GM19240 (cell line): ENCODE measurements at regions not wholly inside any gene's neighbourhood (a gene's known extent, or its start where the extent isn't known, plus 50 kb on each side); places are given as distances from the start of the nearest gene placed in this dataset.
"Not testable (repeated sequence)": the region's sequence is repeated elsewhere in the genome, so short reads cannot be mapped to it uniquely, and the experiment has no call there.

Experiments used
- DNase-seq: peaks from one replicate; pipeline ENCODE4 v3.0.0; 2011; ENCODE audit warnings: low spot score; ENCODE audit not compliant: insufficient read length

GRCh38 chr14:106686533-106686932, 1160.2 kb downstream of the TMEM121 start:
- DNase-seq, result no peak

GRCh38 chr14:106690333-106690891, 1164.0 kb downstream of the TMEM121 start:
- DNase-seq, result no peak

- peak; percentile 41 for DNase-seq
These were observed 1165.4 kb downstream of the TMEM121 start for GRCh38 chr14:106691601-106692291.

- no peak for DNase-seq
These were observed 1168.4 kb downstream of the TMEM121 start for GRCh38 chr14:106694638-106695393.

- not testable (repeated sequence) for DNase-seq
These were observed 1172.4 kb downstream of the TMEM121 start for GRCh38 chr14:106698620-106699267.

- DNase-seq, result not testable (repeated sequence)
These were observed 1177.3 kb downstream of the TMEM121 start for GRCh38 chr14:106703651-106704050.

GRCh38 chr14:106706488-106706887, 1180.1 kb downstream of the TMEM121 start:
- not testable (repeated sequence) for DNase-seq

GRCh38 chr14:106710187-106710586, 1183.8 kb downstream of the TMEM121 start:
- DNase-seq, result not testable (repeated sequence)

- not testable (repeated sequence) for DNase-seq
These were observed 1186.1 kb downstream of the TMEM121 start for GRCh38 chr14:106712513-106712912.

GRCh38 chr14:106714446-106715428, 1188.4 kb downstream of the TMEM121 start:
- not testable (repeated sequence) for DNase-seq

GRCh38 chr14:106717544-106717943, 1191.2 kb downstream of the TMEM121 start:
- DNase-seq, result not testable (repeated sequence)

- DNase-seq, result not testable (repeated sequence)
These were observed 1193.5 kb downstream of the TMEM121 start for GRCh38 chr14:106719880-106720279.

- not testable (repeated sequence) for DNase-seq
These were observed 1195.5 kb downstream of the TMEM121 start for GRCh38 chr14:106721926-106722325.

GRCh38 chr14:106722813-106723687, 1196.7 kb downstream of the TMEM121 start:
- DNase-seq, result not testable (repeated sequence)

- DNase-seq, result not testable (repeated sequence)
These were observed 1201.6 kb downstream of the TMEM121 start for GRCh38 chr14:106727962-106728361.

GRCh38 chr14:106728611-106729010, 1202.2 kb downstream of the TMEM121 start:
- no peak for DNase-seq

- DNase-seq, result no peak
These were observed 1203.2 kb downstream of the TMEM121 start for GRCh38 chr14:106729551-106729950.

- DNase-seq, result no peak
These were observed 1207.4 kb downstream of the TMEM121 start for GRCh38 chr14:106733771-106734170.

- DNase-seq, result no peak
These were observed 1210.6 kb downstream of the TMEM121 start for GRCh38 chr14:106737021-106737420.

GRCh38 chr14:106738075-106738474, 1211.7 kb downstream of the TMEM121 start:
- DNase-seq, result no peak
